Activated CD4-positive, alpha-beta T cell treated with anti-CD3 and anti-CD28 coated beads, Interleukin-2, amount 50 U/mL, for 16 hours (primary cell): ENCODE measurements at regions not wholly inside any gene's neighbourhood (a gene's known extent, or its start where the extent isn't known, plus 50 kb on each side); places are given as distances from the start of the nearest gene placed in this dataset.
"Not testable (repeated sequence)": the region's sequence is repeated elsewhere in the genome, so short reads cannot be mapped to it uniquely, and the experiment has no call there.

Source experiments
- DNase-seq: peaks from one replicate; pipeline ENCODE4 v3.0.0-alpha.2; 2020

DNA sequence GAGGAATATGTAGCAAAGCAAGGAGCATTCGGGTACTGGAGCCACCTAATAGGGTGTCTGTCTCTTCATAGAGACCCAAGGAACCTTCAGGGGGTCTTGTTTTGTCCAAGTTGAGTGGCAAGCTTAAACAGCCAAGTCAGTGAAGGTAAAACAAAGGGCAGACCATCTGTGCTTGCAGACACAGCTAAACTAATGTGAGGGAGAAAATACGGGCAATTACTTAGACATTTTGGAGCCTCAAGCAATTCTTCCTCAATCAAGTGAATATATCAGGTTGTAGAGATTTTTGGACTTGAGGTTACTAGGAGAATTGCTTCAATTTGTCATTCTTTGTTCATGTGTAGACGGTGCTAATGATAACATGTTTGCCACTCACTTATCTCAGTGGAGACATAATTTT, 148.2 kb upstream of the ARHGAP20 start:
- no peak for DNase-seq

DNA sequence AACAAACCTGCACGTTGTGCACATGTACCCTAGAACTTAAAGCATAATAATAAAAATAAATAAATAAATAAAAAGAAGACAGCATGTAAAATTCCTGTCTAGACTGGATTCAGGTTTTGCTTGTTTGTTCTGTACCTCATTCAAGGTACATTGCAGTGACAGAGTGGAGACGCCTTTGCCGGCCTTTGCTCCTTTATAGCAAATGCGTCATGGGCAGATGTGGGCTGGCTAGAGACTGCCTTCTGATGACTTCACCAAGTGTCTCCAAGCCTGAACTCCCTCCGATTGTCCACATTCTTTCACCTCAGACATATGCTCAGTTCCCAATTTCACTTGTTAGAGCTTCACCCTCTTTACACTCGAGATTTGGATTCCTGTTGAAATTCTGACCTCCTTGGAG, 147.8 kb upstream of the ARHGAP20 start:
- no peak for DNase-seq

DNA sequence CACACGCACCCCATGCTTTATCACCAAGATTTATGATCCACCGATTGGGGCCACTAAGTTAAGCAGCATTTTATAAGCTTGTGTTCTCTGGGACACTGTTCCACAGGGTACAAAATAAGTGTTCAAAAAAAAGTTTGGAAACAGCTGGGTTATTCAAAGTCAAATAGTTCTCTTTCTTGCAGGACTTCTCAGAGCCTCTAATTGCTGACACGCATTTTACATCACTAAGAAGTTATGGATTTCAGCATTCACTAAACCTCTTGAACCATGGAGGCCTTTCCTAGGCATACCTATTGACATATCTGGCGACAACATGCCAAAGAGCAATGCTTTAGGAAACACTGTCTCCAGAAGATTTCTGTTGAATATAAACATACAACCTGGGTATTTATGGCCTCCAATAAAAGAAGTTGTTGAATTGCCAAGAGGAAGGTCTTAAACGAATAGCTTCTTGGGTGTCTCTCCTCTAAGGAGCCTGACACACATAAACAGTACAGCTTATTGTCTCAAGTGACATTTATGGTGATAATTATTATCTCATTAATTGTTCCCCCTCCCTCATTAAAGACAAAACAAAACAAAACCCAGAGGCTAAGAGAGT, 147.1 kb upstream of the ARHGAP20 start:
- DNase-seq, result no peak

DNA sequence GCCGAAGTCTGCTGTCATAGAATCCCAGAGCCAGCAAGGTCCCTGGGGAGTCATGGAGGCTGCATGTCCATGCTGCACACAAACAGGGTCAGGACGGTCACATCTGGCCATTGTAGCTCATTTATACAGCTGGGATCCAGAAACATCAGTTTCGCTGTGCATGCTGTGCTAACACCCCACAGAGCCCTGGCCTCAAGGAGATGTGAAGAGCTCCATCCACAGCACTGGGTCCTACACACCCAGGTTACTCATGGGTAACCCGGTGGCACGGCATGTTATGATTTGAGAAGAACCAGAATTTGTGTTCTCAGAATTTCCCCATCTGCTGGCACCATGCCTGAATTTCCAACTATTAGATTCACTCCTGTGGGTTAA, 146.3 kb upstream of the ARHGAP20 start:
- no peak for DNase-seq

DNA sequence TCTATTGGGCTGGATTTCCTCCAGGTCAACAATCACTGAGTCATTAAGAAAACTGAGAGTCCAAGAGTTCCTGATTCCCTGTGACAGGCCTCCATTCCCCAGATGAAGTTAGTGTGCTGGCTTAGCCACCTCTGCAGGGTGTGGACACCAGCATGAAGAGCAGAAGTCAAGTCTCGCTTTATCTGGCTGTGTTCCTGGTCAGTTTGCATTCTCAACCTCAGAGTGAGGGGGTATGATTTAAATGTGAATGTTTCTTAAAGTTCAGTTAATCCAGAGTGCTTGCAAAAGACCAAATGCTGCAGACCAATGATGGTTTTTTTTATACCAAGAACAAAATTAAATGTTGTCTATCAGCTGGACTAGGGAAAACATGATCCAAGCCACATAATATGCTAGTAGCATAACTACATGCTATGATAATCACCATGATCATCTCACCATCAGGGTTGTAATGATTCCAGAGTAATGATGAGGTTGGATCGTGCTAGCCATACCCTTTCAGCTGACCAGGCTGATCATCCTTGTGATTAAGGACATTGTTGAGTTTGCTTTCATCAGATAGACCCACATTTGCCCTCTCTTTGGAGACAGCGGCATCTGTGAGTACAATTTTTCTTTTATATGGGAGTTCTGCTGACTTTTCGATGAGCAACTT, 145.8 kb upstream of the ARHGAP20 start:
- no peak for DNase-seq

DNA sequence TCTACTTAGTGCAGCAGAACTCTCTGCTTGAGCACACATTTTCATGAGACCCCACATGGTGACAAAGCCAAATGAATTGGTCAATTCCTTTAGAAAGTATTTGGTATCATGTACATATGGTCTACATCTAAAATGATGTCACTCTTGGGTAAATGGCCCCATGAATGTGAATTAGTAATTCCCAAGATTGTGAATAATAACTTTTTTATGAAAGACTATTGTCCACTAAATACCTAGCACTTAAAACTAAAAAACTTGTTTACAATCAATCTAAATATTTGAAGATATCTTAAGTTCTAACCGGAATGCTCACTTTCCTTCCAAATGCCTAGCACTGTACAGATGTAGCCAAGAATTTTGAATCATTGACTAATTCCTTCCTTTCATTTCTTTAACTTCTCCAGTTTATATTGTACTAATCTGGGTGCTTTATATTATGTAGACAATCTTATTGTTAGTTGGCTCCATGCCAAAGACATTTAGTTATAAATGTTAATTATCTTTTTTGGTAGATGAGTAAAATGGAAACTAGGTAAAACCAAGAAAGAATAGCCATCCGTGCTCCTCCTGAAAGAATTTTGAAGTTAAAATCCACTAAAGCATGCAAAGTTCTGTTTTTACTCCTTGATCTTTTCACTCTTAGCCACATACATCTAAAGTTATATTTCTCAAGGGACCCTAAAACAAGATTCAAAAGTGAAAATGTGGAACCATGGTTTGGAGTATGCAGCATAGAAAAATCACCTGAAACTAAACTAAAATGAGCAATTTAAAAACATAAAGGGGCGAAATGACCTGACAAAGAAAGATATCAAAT, 145.0 kb upstream of the ARHGAP20 start:
- no peak for DNase-seq

DNA sequence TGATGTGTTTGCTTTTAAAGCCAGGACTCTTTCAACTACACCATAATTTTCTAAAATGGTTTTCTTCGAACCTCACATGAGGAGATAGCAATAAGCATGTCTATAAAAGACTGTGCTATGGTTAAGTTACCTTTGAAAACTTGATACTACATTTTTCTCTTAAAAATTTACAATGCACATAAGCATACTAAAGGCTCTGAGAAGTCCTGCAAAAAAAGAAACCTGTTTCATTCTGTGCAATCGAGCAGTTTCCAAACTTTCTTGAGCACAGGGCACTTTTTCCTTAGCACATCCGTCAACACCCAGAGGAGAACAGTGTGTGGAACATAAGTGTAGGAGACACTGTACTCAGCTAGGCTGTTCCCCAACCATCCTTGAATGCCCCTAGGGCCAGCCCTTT, 144.1 kb upstream of the ARHGAP20 start:
- no peak for DNase-seq

DNA sequence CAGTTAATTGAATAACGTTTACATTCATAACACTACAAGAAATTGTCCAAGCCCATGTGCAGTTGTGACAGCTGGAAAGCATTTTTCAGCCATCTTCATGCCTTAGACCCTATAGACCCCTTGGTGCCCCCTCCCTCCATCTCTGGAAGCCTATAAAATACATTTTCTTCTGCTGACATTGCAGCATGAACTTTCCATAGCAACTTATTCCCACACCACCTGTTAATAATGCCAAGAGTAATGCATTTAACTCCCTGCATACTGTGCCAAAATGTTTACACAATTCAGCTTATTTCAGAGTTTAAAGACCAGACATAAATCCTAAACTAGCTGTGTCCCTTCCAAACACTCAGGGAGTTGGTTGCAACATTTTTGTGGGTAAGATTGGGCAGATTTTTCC, 143.0 kb upstream of the ARHGAP20 start:
- DNase-seq, result no peak

DNA sequence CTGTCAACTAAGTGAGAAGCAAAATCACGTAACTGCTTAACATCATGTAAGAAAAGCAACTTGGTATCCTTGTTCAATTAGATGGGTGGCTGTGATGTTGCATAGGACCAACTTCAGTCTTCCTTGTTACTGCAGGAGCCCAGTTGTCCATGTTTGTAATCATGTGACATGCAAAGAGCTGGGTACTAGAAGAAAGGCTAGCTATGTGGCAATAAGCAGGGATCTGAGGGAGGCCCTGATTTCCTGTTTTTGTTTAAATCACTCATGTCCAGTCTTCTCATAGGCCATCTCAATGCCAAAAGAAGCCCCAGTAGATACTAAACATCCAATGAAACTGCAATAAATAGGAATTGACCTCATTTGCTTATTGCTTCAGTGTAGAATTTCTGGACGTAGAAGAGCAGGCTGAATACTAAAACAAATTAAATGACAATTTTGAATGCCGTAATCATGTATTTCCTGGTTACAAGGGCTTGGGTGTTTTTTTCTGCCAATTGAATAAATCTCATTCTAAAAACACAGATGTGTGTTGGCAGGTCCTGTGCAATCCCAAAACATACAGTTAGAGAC, 140.8 kb upstream of the ARHGAP20 start:
- DNase-seq, result no peak

DNA sequence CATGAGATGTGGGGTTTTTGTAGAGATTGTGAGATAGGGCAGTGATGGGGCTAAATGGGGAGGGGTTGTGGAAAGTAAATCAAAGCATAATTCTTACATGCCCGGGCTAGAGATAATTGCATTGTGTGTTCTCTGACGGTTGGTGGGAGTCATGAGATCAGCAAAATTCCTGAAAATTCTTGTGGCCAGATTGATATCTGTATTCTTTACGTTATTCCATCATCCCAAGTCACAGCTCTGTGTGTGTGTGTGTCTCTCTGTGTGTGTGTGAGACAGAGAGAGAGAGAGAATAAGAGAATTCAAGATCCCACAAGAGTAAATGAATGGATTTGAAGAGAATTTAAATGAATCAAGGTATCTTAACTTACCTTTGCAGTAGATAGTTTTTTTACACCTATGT, 138.6 kb upstream of the ARHGAP20 start:
- DNase-seq, result no peak

DNA sequence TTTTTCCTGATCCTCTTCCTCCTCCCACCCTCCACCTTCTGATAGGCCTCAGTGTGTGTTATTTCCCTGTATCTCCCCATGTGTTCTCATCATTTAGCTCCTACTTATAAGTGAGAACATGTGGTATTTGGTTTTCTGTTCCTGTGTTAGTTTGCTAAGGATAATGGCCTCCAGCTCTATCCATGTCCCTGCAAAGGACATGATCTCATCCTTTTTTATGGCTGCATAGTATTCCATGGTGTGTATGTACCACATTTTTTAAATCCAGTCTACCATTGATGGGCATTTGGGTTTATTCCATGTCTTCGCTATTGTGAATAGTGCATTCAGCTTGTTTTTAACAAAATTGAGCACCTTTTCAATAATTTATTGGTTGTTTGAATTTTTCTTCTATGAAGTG, 130.8 kb upstream of the ARHGAP20 start:
- DNase-seq, result not testable (repeated sequence)

DNA sequence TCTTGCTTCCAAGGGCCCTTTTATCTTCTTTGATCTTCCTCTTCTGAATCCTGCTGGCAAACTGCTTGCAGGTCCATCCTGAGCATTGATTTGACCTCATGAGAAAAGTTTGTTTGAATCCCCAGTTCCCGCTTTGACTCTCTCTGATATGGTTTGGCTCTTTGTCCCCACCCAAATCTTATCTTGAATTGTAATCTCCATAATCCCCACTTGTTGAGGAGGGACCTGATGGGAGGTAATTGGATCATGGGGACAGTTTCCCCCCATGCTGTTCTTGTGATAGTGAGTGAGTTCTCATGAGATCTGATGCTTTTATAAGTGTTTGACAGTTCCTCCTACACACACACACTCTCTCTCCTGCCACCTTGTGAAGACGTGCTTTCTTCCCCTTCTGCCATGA, 126.6 kb upstream of the ARHGAP20 start:
- no peak for DNase-seq

DNA sequence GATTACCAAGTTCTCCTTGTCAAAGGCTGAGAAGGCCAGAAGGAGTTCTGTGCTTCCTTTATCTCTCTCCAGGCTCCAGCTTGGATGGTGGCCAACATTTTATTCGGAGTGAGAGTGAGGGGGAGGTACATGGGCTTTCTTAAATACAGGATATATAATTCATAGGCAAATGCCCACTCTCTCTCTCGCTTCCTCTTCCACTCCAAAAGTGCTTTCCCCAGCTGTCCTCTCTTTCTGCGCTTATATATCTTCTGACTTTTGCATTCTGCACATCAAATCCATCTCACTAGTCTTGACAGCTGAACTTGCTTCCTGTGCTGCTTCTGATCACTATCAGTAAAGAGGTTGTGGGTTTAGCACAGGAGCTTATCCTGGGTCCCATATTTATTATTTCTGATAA, 125.4 kb upstream of the ARHGAP20 start:
- no peak for DNase-seq

DNA sequence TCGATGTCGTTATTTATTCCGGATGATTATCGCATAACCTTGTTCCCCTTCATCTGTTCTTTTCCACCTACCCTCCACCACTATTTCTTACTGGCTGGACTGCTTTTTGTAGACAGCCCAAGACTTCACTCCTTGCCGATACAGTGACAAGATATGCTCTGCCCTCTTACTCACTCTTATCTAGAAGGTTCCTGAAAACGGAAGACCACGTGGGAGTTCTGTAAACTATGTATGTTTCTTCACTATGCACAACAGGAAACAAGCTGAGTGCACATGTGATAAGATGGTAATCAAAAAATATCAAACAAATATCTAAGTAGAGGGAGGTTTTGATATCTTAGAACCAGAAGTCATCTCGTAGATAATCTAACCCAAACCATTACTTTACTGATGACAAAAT, 122.9 kb upstream of the ARHGAP20 start:
- DNase-seq, result no peak

DNA sequence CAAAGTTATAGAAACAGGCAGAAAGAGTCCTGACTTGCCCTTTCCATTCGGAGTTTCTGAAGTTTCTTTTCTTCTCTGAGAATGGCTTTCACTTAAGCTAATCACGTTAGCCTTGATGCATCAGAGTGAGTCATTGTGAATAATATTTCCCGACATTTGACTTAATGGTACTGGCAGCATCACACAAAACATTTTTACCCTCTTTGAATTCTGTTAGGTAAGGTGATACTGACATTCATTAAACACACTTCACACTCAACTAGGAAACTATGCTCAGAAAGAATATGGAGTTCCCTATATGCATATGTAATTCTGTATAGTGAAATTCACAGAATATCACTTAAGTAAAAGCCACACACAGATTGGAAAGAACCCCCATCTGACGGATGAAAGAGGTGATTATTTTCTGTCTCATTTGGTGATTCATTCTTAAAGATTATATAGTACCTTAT, 120.8 kb upstream of the ARHGAP20 start:
- DNase-seq, result peak; percentile 10

DNA sequence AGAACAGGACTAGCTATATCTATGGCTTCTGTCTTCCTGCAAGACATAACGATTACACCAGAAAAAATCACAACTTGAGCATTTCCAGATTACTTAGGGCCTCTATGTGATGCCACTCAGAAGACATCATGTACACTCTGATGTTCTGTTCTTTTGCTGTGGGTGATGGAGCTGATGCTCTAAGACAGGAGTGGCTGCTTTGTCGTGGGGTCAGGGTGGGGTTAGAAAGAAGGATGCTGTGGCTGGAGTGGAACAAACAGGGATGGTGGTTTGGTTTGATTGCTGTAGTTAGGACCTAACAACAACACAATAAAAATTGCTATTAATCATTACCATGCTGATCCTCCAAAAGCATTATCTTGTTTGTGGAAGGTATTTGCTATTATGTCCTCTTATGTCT, 120.3 kb upstream of the ARHGAP20 start:
- no peak for DNase-seq

DNA sequence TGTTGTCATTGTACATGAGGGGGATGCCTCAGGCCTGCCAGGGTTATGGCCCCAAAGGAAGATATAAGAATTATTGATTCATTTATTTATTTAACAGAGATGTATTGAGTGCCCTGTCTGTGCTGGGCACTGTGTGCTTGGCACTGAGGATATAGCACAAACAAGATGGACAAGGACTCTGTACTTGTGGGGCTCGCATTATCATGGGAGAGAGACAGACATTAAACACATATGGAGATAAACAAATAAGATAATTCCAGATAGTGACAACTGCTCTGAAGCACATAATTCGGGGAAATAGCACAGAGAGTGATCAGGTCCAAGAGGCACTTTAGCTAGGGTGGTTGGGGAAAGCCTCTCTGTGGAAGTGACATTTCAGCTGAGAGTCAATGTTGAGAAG, 119.8 kb upstream of the ARHGAP20 start:
- no peak for DNase-seq

DNA sequence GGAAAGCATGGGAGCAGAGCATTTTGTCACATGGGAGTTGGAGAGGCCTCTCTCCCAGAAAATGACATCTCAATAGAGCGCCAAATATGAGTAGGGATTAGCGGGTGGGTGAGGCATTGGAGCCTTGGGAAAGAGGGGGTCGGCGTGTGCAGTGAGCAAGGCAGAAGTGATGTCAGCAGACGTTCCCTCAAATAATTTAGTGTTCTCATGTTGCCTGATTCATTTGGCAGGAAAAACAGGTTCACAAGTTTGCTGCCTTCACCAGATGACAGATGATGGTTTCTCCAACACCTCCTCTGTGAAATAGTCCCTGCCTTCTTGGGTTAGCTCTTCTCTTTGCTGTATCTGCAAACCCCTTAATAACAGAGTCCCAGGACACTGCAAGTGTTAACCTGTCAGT, 118.5 kb upstream of the ARHGAP20 start:
- DNase-seq, result no peak

DNA sequence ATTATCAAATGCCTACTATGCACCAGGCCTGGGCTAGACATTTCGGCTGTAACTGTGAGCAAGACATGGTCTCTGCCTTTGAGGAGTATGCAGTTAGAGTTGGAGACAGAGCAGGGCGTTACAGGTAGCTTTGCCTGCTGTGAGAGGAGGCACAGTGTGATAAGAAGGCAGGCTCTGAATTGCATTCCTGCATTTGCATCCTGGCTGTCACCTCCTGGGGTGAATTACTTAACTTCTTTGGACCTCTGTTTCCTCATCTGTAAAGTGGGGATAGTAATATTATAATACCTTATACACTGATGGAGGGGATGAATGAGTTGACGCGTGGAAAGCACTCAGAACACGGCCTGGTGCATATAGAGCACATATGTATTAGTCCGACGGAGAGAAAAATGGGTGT, 118.1 kb upstream of the ARHGAP20 start:
- no peak for DNase-seq

DNA sequence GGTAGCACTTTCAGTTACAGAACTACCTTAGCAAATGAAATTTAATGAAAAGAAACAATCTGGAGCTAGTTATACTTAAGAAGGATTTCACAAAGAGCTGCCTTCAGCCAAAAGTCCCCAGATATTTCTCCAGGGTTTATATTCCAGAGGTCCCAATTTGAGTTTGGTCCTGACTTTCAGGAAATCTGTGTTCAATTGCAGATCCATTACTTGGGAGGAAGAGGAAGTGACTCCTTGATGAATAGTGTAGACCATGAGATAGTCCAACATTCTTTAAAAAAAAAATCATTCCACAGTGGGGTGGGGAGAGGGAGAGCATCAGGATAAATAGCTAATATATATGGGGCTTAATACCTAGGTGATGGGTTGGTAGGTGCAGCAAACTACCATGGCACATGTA, 117.6 kb upstream of the ARHGAP20 start:
- no peak for DNase-seq

DNA sequence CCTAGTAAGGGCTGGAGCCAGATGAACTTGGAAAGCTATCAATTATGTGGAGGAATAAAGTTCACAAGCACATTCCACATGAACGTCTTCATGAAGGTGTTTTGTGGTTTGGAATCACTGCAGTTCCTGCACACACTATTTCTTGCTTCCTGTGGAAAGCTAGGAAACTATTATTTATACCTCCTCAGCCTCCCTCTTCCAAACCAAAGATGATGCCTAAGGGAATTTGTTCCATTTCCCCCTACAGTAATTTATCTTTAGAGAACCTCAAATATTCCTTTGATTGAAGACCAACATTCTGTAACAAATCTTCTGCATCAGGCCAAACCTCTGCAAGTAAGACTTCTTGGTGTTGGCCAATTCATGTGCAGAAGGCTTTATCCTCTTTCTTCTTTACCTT, 115.8 kb upstream of the ARHGAP20 start:
- no peak for DNase-seq

DNA sequence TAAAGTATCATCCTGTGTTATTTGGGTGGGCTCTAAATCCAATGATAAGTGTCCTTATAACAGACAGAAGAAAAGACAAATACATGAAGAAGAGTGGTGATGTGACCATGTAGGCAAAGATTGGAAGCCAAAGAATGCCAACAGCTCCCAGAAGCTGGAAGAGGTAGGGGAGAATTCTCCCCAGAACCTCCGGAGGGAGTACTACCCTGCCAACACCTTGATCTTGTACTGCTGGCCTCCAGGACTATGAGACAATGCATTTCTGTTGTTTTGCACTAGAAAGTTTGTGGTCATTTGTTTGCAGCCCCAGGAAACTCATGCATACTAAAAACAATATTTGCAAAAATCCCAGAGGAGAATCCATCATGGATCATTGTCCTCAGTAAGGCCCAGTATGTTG, 115.0 kb upstream of the ARHGAP20 start:
- no peak for DNase-seq

DNA sequence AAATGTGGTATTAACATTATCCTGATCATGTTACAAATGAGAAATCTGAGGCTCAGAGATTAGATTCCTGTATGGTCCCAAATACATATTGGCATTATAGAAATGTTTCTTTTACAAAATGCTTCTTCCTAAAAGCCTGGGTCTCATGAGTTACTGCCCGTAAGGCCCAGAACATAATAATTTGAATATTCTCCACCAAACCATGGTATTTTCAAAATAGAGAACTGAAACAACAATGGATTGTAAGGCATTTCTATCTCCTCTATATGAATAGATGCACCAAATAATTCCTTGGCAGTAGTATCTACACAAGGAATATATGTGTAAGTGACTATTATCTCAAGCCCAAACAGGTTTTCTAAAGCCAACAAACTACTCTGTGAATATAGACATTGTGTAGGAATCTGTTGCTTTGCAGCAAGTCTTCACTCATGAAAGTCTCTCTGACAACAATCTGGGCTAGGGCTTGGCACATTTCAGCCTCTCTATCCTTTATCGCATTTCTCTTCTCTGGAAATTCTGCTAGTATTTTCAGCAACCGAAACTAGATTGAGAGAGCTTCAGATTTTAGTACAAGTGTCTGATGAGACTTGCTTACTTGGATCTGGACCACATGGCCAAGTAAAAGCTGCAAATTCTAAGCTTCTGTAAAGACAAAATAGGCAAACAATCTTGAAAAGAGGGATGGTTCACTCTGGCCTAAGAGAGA, 112.8 kb upstream of the ARHGAP20 start:
- DNase-seq, result no peak
